LNCaP clone FGC (cell line): ENCODE measurements at regions not wholly inside any gene's neighbourhood (a gene's known extent, or its start where the extent isn't known, plus 50 kb on each side); places are given as distances from the start of the nearest gene placed in this dataset.

ENCODE experiments used
- DNase-seq: peaks from one replicate; pipeline ENCODE4 v3.0.0-alpha.2; 2011; ENCODE audit warnings: low read depth
- H3K4me3 ChIP-seq: 2 replicates; pipeline ENCODE4 v1.5.1; 2011; ENCODE audit warnings: mild to moderate bottlenecking, low read depth, low read length, control low read depth
- CTCF ChIP-seq: IDR thresholded peaks from 2 replicates; pipeline ENCODE4 v1.5.1; 2012; ENCODE audit warnings: mild to moderate bottlenecking; ENCODE audit not compliant: control insufficient read depth, insufficient read depth; ENCODE audit errors: extremely low read depth

- H3K4me3 ChIP-seq: no peak overlapping the region
- no peak for DNase-seq
- TF ChIP-seq CTCF: no peak
These were observed 1774.0 kb upstream of the PRR20A start for GRCh38 chr13:55366676-55367075.

GRCh38 chr13:55394470-55394869 lies 1746.2 kb upstream of the PRR20A start:
- DNase-seq: no peak
- H3K4me3 ChIP-seq: no peak overlapping the region
- no peak for TF ChIP-seq CTCF

GRCh38 chr13:55402870-55403269 lies 1737.8 kb upstream of the PRR20A start:
- DNase-seq: no peak
- no peak for TF ChIP-seq CTCF
- H3K4me3 ChIP-seq: no peak overlapping the region

- H3K4me3 ChIP-seq: no peak overlapping the region
- no peak for TF ChIP-seq CTCF
- no peak for DNase-seq
These were observed 1736.7 kb upstream of the PRR20A start for GRCh38 chr13:55403887-55404487.

- no peak for TF ChIP-seq CTCF
- no peak for DNase-seq
- H3K4me3 ChIP-seq: no peak overlapping the region
These were observed 1730.1 kb upstream of the PRR20A start for GRCh38 chr13:55410398-55411330.

- TF ChIP-seq CTCF: no peak
- DNase-seq: no peak
- no peak overlapping the region for H3K4me3 ChIP-seq
These were observed 1722.6 kb upstream of the PRR20A start for GRCh38 chr13:55418095-55418494.
